ENCODE measurements at regions not wholly inside any gene's neighbourhood (a gene's known extent, or its start where the extent isn't known, plus 50 kb on each side); places are given as distances from the start of the nearest gene placed in this dataset.
A peak's percentile ranks its signal among the peaks of the same experiment; 100 is the strongest.

DNA sequence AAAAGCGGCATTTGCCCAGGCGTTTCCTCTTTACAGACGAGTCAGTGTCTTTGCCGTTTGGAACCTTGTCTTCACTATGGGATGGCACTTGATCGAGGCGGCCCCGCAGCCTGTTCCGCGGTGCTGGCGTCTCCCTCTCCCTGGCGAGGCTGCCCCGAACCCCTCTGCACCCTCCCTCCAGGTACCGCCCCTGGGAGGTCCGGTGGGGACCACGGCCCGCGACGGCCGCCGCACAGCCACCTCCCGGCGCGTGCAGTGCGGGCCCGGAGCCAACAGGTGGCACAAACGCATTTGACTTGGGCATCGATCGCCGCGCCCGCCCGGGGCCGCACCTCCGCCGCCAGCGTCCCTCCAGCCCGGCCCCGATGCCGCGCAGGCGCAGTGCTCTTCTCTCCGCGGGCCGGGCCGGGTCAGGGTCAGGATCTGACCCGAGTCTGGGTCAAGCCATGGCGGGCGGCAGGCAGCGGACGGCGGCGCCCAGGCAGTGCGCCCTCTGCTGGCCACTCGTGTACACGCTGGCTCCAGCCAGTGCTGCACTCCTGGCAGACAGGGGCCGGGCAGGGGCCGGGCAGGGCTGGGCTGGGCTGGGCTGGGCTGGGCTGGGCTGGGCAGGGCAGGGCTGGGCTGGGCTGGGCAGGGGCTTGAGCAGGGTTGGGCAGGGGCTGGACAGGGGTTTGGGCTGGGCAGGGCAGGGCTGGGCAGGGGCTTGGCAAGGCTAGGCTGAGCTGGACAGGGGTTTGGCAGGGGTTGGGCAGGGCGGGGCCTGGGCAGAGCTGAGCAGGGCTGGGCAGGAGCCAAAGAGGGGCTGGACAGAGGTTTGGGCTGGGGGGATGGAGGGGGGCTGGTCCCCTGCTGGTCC, 155.8 kb upstream of the IRX4 start:
- DNase-seq (ENCODE audit: low read depth in 2 of 2): peak in 1 of 2 donors; percentile 21

DNA sequence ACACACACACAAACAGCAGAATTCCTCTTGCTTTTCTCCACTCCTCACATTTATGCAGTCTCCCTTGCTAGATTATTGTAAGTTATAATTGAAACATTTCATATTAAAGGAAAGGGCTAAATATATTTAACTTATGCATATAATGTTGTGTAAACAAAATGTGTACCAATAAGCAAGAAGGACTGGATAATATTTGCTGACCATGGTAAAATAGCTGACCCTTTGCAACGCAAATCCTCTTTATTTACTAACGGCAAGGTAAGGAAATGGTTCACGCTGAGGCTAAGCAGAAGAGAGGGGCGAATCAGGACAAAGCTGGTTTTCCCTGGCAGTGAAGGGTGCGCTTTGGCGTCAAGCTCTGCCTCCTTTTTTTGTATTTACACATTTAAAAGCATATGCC, 154.2 kb upstream of the IRX4 start:
- DNase-seq (ENCODE audit: low read depth in 2 of 2): no peak

DNA sequence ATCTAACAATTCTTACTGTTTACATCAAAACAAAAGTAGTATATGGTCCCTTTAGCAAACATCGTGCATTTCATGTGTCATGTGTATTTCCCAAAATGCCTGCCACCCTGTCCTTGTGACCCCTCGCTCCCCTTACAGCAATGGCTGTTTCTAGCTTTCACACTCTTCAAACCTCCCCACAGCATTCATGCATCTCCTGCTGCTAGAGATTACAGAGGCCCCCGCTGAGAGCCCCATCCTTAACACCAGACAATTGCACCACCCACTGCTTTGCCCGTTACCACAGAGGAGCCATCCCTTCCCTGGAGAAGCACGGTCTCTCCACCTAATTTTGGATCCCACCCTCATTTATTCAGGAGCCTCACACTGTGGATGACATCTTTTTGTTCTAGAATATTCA, 149.7 kb upstream of the IRX4 start:
- no peak for DNase-seq (ENCODE audit: low read depth in 2 of 2)

GRCh38 chr5:2031581-2031980, 148.9 kb upstream of the IRX4 start:
- no peak for DNase-seq (ENCODE audit: low read depth in 2 of 2)

DNA sequence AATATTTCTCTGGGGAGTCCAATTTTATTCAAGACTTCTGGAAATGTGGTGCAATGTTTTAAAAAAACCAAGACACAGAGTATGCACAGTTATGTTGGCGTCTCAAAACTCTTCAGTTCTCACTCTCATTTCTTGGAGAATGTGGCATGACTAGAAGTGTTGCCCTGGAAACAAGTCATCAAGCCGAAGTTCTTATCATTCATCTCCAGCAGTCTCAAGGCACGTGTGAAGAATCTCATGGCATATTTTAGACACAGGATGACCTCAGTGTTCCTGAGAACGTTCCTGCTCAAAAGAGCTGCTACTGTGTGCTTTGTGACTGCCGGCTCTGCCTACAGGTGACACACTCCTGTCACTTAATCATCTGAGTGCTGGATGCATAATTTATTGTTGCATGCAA, 147.4 kb upstream of the IRX4 start:
- no peak for DNase-seq (ENCODE audit: low read depth in 2 of 2)

GRCh38 chr5:2029206-2029605, 146.5 kb upstream of the IRX4 start:
- no peak for DNase-seq (ENCODE audit: low read depth in 2 of 2)

GRCh38 chr5:2027790-2028189, 145.1 kb upstream of the IRX4 start:
- no peak for DNase-seq (ENCODE audit: low read depth in 2 of 2)

- no peak for DNase-seq (ENCODE audit: low read depth in 2 of 2)
These were observed 142.4 kb upstream of the IRX4 start for GRCh38 chr5:2024986-2025721.

- no peak for DNase-seq (ENCODE audit: low read depth in 2 of 2)
These were observed 140.5 kb upstream of the IRX4 start for GRCh38 chr5:2023196-2023595.

GRCh38 chr5:2022436-2022835, 139.7 kb upstream of the IRX4 start:
- no peak for DNase-seq (ENCODE audit: low read depth in 2 of 2)

- DNase-seq (ENCODE audit: low read depth in 2 of 2): no peak
These were observed 138.9 kb upstream of the IRX4 start for GRCh38 chr5:2021484-2022176.

DNA sequence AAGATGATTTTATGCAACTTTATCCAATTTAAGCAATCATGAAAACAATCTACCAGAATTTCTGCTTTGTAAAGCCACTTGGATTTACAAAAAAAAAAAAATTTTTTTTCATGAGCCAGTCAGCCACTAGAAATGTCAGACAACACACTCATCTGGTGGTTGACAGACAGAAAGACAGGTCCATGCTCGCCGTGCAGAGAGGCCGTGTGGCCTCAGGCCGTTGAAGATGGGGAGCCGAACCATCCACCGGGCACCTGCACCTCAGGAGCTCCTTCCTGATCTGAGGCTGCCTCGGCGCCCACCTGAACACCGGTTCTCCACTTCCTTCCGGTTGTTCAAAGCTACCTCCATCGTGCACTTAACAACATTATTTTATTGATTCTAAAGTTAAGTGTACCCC, 138.0 kb upstream of the IRX4 start:
- DNase-seq (ENCODE audit: low read depth in 2 of 2): no peak

DNA sequence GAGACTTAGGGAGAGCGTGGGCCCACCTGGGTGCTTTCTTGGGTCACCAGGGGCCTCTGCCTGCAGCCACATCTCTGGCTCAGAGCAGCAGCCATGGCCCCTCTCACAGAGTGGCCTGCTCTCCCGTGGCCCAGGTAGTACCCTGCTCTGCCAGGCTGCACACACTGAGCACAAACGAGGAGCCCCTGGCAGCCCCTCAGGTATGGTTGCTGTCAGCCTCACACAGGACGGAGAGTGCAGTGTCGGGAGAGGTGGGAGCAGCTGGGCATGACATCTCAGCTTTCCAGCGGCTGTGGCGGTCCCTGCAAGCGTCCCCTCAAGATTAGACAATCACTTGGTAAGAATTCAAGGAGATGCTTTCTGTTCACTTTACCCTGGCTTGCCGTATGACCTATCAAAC, 137.0 kb upstream of the IRX4 start:
- DNase-seq (ENCODE audit: low read depth in 2 of 2): no peak

- no peak for DNase-seq (ENCODE audit: low read depth in 2 of 2)
These were observed 135.6 kb upstream of the IRX4 start for GRCh38 chr5:2018390-2018724.

DNA sequence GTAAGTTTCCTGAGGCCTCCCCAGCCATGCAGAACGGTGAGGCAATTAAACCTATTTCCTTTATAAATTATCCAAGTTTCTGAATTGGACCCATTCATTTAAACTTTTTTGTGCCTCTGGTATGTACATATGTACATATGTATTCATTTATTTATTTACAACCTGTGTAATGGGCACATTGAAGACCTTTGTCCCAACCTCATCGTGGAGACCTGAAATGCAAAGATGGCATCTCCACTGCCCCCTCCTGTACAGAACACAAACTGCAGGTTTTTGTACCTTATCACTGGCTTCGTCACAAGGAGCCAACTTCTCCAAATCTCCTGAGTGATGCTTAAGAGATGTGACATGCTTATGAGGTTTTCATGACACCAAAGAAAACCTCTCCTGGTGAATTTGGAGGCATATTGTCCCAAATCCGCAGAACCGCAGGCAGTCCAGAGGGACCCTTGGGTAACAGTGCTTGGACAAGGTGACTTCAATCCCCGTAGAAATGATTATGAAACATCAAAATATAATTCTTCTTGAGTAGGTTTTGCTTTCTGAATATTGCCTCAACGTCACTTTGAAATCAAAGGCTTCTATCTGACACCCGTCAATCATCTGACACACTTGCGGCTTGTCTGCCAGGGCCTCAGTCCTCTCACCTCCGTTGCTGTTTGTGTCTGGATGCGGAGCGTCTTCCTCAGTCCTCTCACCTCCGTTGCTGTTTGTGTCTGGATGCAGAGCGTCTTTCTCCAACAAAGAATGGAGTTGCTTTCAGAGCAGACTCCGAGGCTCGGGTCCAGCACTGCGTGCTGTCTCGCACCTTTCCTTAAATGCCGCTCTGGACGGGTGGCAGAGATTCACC, 135.0 kb upstream of the IRX4 start:
- no peak for DNase-seq (ENCODE audit: low read depth in 2 of 2)

DNA sequence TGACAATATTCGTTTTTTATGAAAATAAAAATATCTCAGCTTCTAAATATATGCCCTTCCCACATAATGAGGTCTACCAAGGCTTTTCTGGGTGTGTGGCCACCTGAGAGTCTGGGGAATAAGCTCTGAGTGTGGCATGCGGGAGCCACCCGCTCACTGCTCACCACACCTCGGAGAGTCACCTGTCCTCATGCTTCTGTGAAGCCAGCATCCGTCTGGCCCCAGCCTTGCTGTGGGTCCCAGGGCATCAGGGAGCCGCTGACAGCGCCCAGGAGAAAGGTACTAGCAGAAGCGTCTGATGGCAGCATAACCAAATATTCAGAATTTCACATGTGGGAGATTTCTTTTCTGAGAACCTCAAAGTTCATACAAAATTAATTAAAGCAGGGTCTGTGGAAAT, 133.2 kb upstream of the IRX4 start:
- no peak for DNase-seq (ENCODE audit: low read depth in 2 of 2)

- no peak for DNase-seq (ENCODE audit: low read depth in 2 of 2)
These were observed 132.6 kb upstream of the IRX4 start for GRCh38 chr5:2015124-2015848.

DNA sequence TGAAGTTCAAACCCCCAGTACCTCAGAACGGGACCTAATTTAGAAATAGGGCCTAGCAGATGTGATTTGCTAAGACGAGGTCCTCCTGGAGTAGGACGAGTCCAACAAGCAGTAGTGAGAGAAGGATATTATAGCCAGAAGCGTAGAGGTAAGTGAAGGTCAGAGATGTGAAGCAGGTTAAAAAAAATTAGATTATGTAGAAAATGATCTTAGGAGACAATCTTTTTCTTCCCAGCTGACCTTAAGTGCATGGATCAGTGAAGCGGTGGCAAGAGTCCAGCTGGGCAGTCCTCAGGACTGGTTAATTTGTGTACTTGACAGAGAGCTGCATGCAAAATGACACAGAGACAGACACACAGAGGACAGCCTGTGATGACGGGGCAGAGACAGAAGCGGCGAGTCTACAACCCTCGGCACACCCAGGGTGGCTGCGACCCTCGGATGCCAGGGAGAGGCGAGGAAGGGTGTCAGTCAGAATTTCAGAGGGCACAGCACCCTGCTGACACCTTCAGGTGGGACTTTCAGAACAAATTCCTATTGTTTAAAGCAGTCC, 131.4 kb upstream of the IRX4 start:
- no peak for DNase-seq (ENCODE audit: low read depth in 2 of 2)

DNA sequence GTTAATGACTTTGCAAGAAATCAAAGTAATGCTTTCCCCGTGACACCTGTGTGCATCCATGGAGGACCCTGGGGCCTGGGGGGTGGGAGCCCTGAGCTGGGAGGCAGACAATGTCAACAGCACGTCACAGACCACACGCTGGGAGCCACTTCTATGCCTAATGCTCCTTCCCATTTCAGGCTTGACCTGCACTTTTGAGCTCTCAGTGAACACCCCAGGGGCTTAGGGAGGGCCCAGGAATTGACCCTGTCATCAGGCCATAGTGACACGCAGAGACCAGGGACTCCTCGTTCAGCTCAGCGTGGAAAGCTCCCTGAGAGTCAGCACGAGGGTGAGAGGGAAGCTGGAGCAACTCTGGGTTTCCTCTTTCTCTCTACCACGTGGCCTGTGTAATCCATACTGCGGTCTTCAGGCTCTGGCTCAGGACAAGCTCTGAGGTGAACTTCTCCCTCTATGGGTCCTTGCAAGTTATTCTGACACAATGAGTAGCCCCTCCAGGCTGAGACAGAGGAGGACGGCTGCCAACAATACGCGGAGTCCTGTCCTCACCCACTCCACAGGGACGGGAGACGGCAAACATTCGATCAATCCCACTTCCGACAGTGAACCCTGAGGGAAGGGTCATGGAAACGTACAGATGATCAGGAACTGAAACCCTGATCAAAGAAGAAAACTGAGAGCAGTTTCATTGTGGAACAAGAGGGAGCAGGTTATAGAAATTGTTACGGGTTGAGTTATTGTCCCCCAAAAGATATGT, 130.8 kb upstream of the IRX4 start:
- no peak for DNase-seq (ENCODE audit: low read depth in 2 of 2)

DNA sequence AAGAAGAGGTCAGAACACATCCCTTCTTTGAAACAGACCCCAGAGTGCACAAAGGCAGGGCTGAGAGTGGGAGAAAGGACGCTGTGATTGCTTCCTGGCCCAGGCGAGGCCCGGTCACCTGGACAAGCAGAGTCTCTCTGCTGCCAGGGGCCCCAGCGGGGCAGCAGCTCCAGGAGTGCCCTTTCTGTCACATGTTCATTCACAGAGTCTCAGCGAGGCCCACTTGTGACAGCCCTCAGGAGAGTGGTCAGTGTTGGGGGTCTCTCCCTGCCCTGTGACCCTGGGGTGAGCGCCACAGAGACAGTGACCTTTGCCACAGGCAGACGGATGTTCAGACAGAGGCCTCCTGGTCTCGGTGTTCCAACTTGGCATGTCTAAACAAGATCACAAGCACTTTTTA, 130.2 kb upstream of the IRX4 start:
- no peak for DNase-seq (ENCODE audit: low read depth in 2 of 2)
